HG03575 (cell line): ENCODE measurements at regions not wholly inside any gene's neighbourhood (a gene's known extent, or its start where the extent isn't known, plus 50 kb on each side); places are given as distances from the start of the nearest gene placed in this dataset.
"Not testable (repeated sequence)": the region's sequence is repeated elsewhere in the genome, so short reads cannot be mapped to it uniquely, and the experiment has no call there.

Experiments
- ATAC-seq: cut with Tn5 transposase; IDR thresholded peaks from one replicate; pipeline ENCODE4 v1.9.1; 2021; ENCODE audit not compliant: unreplicated experiment, insufficient number of reproducible peaks, low FRiP score; ENCODE audit errors: extremely low read depth

- ATAC-seq: no peak
Measured at GRCh38 chr3:16063603-16064002, 110.9 kb upstream of the GALNT15 start.

- no peak for ATAC-seq
Measured at GRCh38 chr3:16064642-16065414, 109.7 kb upstream of the GALNT15 start.

GRCh38 chr3:16066545-16066944 lies 107.9 kb upstream of the GALNT15 start:
- no peak for ATAC-seq

- no peak for ATAC-seq
Measured at GRCh38 chr3:16066975-16067374, 107.5 kb upstream of the GALNT15 start.

GRCh38 chr3:16067837-16068471 lies 106.5 kb upstream of the GALNT15 start:
- no peak for ATAC-seq

- ATAC-seq: no peak
Measured at GRCh38 chr3:16069149-16069922, 105.1 kb upstream of the GALNT15 start.

- ATAC-seq: no peak
Measured at GRCh38 chr3:16070707-16071106, 103.8 kb upstream of the GALNT15 start.

GRCh38 chr3:16071206-16071605 lies 103.3 kb upstream of the GALNT15 start:
- no peak for ATAC-seq

- no peak for ATAC-seq
Measured at GRCh38 chr3:16072420-16073110, 101.9 kb upstream of the GALNT15 start.

- no peak for ATAC-seq
Measured at GRCh38 chr3:16073203-16073602, 101.3 kb upstream of the GALNT15 start.

- ATAC-seq: not testable (repeated sequence)
Measured at GRCh38 chr3:16073990-16074671, 100.3 kb upstream of the GALNT15 start.

GRCh38 chr3:16075647-16076046 lies 98.8 kb upstream of the GALNT15 start:
- no peak for ATAC-seq

GRCh38 chr3:16076564-16076963 lies 97.9 kb upstream of the GALNT15 start:
- ATAC-seq: no peak

- not testable (repeated sequence) for ATAC-seq
Measured at GRCh38 chr3:16077146-16077545, 97.3 kb upstream of the GALNT15 start.

GRCh38 chr3:16077681-16078080 lies 96.8 kb upstream of the GALNT15 start:
- ATAC-seq: not testable (repeated sequence)

GRCh38 chr3:16079519-16079918 lies 95.0 kb upstream of the GALNT15 start:
- no peak for ATAC-seq

- no peak for ATAC-seq
Measured at GRCh38 chr3:16081661-16082060, 92.8 kb upstream of the GALNT15 start.

- ATAC-seq: no peak
Measured at GRCh38 chr3:16084887-16085286, 89.6 kb upstream of the GALNT15 start.

GRCh38 chr3:16085410-16085809 lies 89.1 kb upstream of the GALNT15 start:
- ATAC-seq: no peak
